Upper lobe of right lung (tissue), 1 donor: ENCODE measurements at regions not wholly inside any gene's neighbourhood (a gene's known extent, or its start where the extent isn't known, plus 50 kb on each side); places are given as distances from the start of the nearest gene placed in this dataset.

Experiments
- ATAC-seq: fragments of 200-7000 bp; cut with Tn5 transposase; one replicate; pipeline ENCODE4 v1.9.1; 2020; ENCODE audit warnings: mild to moderate bottlenecking, moderate library complexity
- DNase-seq: peaks from one replicate; pipeline ENCODE4 v3.0.0-alpha.2; 2020
- H3K27ac ChIP-seq: fragments of 200-600 bp; one replicate; pipeline ENCODE4 v1.8.0; 2022
- H3K27me3 ChIP-seq: fragments of 200-600 bp; one replicate; pipeline ENCODE4 v1.8.0; 2022; ENCODE audit warnings: mild to moderate bottlenecking
- H3K36me3 ChIP-seq: fragments of 200-600 bp; one replicate; pipeline ENCODE4 v1.8.0; 2022
- H3K4me1 ChIP-seq: fragments of 200-600 bp; one replicate; pipeline ENCODE4 v1.8.0; 2022
- H3K4me3 ChIP-seq: fragments of 200-600 bp; one replicate; pipeline ENCODE4 v1.8.0; 2022; ENCODE audit warnings: mild to moderate bottlenecking
- H3K9me3 ChIP-seq: fragments of 200-600 bp; one replicate; pipeline ENCODE4 v1.8.0; 2022
- intact Hi-C: fragments of 100-400 bp; cut with DNase I; formaldehyde crosslinking; loops from one replicate; pipeline ENCODE4 v1.11.0; 2022
- TF ChIP-seq, protein P1 (sequence below): fragments of 200-600 bp; IDR thresholded peaks from one replicate; pipeline ENCODE4 v1.8.0; 2022; ENCODE audit warnings: antibody characterized with exemption
- donor health status: DM: no; HTN: yes; CAD: no; lungs with severe emphysema.

DNA sequence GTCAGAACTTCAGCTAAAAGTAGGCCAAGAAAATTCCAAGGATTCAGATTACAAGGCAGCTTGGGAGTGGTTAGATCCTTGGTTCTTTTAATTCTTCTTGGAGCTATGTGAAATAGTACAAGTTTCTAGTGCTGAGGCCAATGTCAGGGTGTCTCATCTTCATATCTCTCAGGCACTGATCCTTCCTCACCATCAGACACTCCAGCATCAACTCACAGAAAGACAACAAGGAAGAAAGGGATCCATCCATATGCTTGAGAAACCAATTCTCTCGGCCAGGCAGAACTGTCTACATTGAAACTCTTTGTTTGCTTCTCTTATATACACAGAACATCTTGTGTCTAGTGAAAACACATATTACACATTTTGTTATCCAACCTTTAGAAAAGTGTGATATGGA is 362.1 kb upstream of the CCNH start:
- H3K27ac ChIP-seq, result no peak overlapping the region
- H3K4me1 ChIP-seq, result no peaks in the 10 kb centered on the region
- H3K4me3 ChIP-seq, result no peak overlapping the region
- intact Hi-C loops, result no loop called here
- ATAC-seq (no peak), DNase-seq (no peak)
- H3K9me3 ChIP-seq, result no peaks in the 10 kb centered on the region
- TF ChIP-seq, protein P1, sequence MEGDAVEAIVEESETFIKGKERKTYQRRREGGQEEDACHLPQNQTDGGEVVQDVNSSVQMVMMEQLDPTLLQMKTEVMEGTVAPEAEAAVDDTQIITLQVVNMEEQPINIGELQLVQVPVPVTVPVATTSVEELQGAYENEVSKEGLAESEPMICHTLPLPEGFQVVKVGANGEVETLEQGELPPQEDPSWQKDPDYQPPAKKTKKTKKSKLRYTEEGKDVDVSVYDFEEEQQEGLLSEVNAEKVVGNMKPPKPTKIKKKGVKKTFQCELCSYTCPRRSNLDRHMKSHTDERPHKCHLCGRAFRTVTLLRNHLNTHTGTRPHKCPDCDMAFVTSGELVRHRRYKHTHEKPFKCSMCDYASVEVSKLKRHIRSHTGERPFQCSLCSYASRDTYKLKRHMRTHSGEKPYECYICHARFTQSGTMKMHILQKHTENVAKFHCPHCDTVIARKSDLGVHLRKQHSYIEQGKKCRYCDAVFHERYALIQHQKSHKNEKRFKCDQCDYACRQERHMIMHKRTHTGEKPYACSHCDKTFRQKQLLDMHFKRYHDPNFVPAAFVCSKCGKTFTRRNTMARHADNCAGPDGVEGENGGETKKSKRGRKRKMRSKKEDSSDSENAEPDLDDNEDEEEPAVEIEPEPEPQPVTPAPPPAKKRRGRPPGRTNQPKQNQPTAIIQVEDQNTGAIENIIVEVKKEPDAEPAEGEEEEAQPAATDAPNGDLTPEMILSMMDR, result no peak
- H3K36me3 ChIP-seq, result no peaks in the 10 kb centered on the region
- peaks cover 19% of the 10 kb centered on the region for H3K27me3 ChIP-seq

GRCh38 chr5:87770601-87771121 is 357.9 kb upstream of the CCNH start:
- intact Hi-C loops, result no loop called here
- no peak for ATAC-seq
- Histone ChIP-seq H3K4me1 (no peaks in the 10 kb centered on the region), H3K9me3 (no peaks in the 10 kb centered on the region), H3K27ac (no peak overlapping the region), H3K36me3 (no peaks in the 10 kb centered on the region), H3K27me3 (peaks cover 19% of the 10 kb centered on the region), H3K4me3 (no peak overlapping the region)
- no peak for DNase-seq
- TF ChIP-seq, protein P1, result no peak

DNA sequence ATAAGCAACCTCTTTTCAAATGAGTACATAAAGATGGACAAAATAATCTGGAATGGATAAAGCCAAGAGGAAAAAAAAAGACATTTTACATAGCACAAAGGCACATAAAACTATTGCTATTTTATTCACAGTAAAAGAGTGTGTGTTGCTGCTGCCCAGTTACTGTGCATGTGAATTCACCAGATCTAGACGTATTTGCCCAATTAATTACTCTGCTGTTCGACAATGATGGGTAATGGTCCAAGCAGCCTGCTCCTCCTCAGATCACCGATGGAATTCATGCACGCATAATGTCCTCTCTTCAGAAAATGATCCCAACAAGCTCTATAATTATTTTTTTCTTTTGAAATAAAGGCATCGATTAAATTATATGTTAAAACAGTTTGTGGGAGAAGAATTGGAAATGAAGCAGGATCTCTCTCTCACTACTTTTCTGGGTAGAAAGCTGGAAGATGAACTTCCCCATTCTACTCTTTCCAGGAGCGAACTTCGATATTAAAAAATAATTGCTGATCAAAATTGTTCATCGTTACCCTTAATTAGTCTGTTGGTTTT is 357.4 kb upstream of the CCNH start:
- intact Hi-C loops, result no loop called here
- Histone ChIP-seq H3K4me3 (no peak overlapping the region), H3K9me3 (no peaks in the 10 kb centered on the region), H3K27me3 (peaks cover 19% of the 10 kb centered on the region), H3K27ac (no peak overlapping the region), H3K36me3 (no peaks in the 10 kb centered on the region), H3K4me1 (no peaks in the 10 kb centered on the region)
- ATAC-seq (no peak), DNase-seq (no peak)
- TF ChIP-seq, protein P1, result no peak

DNA sequence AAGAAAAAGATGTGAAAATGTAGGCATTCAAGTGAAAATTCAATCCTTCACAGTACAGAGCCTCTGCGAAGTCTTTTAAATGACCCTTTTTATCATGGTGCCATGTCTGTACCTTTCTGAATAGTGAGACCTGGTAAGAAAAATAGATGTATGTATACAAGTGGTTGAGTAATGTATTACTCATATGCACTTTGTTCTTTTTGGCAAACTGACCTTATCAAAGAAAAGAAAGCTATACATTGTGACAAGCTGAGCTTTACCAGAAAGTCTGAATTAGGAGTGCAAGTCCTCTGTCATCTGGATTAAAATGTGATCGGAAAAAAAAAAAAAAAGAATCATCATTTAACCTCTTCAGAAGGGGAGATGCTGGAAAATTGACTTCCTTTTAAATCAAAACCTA is 356.4 kb upstream of the CCNH start:
- H3K4me3 ChIP-seq, result no peak overlapping the region
- intact Hi-C loops, result no loop called here
- H3K27ac ChIP-seq, result no peak overlapping the region
- TF ChIP-seq, protein P1, result no peak
- no peaks in the 10 kb centered on the region for H3K9me3 ChIP-seq
- DNase-seq (no peak), ATAC-seq (no peak)
- H3K4me1 ChIP-seq, result no peaks in the 10 kb centered on the region
- H3K36me3 ChIP-seq, result no peaks in the 10 kb centered on the region
- peaks cover 19% of the 10 kb centered on the region for H3K27me3 ChIP-seq

DNA sequence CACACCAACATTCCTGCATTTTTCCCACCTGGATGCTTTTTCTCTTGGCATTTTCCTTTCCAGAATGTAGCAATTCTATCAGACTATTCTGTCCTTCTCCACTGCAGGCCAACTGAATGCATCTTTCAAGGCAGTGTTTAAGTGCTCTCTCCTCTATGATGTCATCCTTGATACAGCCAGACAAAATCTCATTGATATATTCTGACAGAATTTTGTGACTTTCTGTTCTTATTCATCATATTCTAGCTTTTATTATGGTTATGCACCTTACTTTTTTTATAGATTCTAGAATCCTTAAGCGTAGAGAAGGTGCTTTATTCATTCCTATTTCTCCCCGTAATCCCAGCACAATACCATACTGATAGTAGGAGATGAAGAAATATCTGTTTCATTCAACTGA is 355.5 kb upstream of the CCNH start:
- ATAC-seq, result no peak
- peaks cover 19% of the 10 kb centered on the region for H3K27me3 ChIP-seq
- no peaks in the 10 kb centered on the region for H3K36me3 ChIP-seq
- no peak overlapping the region for H3K4me3 ChIP-seq
- no peak overlapping the region for H3K27ac ChIP-seq
- no peak for DNase-seq
- no peaks in the 10 kb centered on the region for H3K4me1 ChIP-seq
- TF ChIP-seq, protein P1, result no peak
- intact Hi-C loops, result no loop called here
- H3K9me3 ChIP-seq, result no peaks in the 10 kb centered on the region

- no peaks in the 10 kb centered on the region for H3K9me3 ChIP-seq
- no peak overlapping the region for H3K27ac ChIP-seq
- no peaks in the 10 kb centered on the region for H3K27me3 ChIP-seq
- TF ChIP-seq, protein P1, result no peak
- no peak overlapping the region for H3K4me3 ChIP-seq
- H3K36me3 ChIP-seq, result no peaks in the 10 kb centered on the region
- ATAC-seq (no peak), DNase-seq (no peak)
- intact Hi-C loops, result no loop called here
- H3K4me1 ChIP-seq, result no peaks in the 10 kb centered on the region
Observed at GRCh38 chr5:87765009-87765408, 352.3 kb upstream of the CCNH start.
